GM12872 (cell line): ENCODE measurements at regions not wholly inside any gene's neighbourhood (a gene's known extent, or its start where the extent isn't known, plus 50 kb on each side); places are given as distances from the start of the nearest gene placed in this dataset.

Experiments
- TF ChIP-seq, protein P1 (sequence below): IDR thresholded peaks from 3 replicates; pipeline ENCODE4 v1.5.1; 2011; ENCODE audit warnings: low read depth, mild to moderate bottlenecking, low read length, moderate library complexity; ENCODE audit not compliant: insufficient read depth

DNA sequence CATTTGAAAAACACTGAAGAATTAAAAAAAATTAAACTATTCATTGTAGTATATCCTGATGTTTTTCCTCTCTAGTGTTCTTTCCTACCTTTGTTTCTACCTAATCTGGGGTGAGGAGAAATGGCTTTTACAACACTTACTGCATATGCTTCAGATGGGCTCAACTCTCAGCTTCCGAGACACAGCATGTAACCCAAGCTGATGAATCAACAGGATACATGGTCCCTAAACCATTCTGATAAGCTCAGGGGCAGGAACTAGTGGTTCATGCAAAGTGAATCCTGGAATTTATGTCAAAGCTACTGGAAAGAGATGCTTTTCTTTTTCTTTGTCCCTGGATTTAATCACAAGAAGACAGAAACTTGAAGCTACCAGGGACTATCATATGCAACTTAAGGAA, 672.5 kb upstream of the RORB start:
- TF ChIP-seq, protein P1, sequence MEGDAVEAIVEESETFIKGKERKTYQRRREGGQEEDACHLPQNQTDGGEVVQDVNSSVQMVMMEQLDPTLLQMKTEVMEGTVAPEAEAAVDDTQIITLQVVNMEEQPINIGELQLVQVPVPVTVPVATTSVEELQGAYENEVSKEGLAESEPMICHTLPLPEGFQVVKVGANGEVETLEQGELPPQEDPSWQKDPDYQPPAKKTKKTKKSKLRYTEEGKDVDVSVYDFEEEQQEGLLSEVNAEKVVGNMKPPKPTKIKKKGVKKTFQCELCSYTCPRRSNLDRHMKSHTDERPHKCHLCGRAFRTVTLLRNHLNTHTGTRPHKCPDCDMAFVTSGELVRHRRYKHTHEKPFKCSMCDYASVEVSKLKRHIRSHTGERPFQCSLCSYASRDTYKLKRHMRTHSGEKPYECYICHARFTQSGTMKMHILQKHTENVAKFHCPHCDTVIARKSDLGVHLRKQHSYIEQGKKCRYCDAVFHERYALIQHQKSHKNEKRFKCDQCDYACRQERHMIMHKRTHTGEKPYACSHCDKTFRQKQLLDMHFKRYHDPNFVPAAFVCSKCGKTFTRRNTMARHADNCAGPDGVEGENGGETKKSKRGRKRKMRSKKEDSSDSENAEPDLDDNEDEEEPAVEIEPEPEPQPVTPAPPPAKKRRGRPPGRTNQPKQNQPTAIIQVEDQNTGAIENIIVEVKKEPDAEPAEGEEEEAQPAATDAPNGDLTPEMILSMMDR, result no peak

DNA sequence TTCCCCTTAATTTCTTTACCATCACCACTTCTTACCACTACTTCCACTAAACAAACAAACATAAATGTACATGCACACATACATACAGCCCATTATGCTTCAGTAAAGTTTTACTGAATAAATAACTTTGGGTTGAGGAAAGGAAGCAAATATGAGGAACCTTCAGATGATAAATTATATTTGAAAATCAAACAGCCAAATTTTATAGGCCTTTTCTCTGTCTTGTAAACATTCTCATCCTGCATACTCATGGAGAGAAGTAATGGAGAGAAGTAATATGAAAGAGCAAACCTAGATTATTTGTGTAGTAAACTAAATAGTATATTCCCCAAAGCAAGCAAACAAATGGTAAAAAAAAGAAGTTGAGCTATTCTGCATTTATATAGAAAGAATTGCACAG, 658.3 kb upstream of the RORB start:
- TF ChIP-seq, protein P1, result no peak

GRCh38 chr9:73839471-73839870, 657.7 kb upstream of the RORB start:
- TF ChIP-seq, protein P1, result no peak

DNA sequence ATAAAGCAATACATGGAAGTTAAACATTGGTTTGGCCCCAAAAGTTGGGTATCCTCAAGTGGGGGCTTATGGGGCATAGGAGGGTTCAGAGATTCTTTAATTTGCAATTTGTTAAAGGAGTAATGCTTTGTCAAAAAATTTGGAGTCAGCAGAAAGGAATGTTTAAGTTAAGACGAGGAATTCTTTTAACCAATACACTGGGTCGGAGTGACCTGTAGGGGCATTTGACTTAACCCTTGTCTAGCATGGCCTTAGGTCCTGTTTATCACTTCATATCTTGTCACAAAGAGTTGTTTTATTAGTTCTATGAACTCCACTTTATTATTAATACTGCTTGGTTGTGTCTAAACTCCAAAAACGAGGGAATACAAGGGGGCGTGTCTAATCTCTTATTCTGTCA, 656.1 kb upstream of the RORB start:
- TF ChIP-seq, protein P1, result no peak

- TF ChIP-seq, protein P1, result no peak
These were observed 653.0 kb upstream of the RORB start for GRCh38 chr9:73844135-73844534.

- TF ChIP-seq, protein P1, result no peak
These were observed 651.6 kb upstream of the RORB start for GRCh38 chr9:73845539-73845938.

DNA sequence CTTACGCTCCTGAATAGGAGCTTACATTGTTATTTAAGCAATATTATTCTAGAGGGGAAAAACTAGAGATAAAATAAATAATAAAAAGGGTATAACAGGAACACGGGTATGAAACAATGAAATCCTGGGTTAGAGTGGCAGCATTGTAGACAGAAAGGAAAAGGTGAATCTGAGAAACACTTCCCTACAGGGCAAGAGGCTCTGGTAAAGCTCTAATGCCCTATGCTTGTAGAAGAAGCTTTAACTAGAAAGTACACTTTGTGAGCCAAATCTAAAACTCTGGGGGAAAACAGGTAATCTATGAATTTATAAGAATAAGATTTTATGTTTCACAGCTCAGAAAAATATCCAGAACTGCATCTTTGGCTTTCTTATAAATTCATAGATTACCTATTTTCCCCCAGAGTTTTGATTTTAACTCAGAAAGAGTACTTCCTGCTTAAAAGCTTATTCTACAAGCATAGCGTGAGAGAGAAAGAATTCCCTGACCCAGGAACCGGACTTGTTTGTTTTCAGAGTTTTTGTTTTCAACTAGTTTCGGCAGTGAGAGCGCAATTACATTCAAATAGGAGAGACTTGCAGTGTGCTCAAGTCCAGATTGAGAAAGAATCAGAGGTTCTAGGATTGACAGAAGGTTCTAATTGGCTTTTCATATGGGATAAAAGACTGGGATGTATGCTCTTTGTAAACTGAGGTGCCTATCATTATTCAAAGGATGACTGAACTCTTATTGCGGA, 651.0 kb upstream of the RORB start:
- TF ChIP-seq, protein P1, result no peak
